Cardiac fibroblast (primary cell): ENCODE measurements at regions not wholly inside any gene's neighbourhood (a gene's known extent, or its start where the extent isn't known, plus 50 kb on each side); places are given as distances from the start of the nearest gene placed in this dataset.

Source experiments
- DNase-seq, 2 donors: peaks; one replicate each; pipeline versions ENCODE4 v3.0.0 to v3.0.0-alpha.2; 2010; ENCODE audit warnings: low read depth in 2 of 2
- H3K4me3 ChIP-seq, 2 donors: replicated peaks in 1 of 2; 1 replicate in 1 of 2; 2 replicates in 1 of 2; pipeline ENCODE4 v1.5.1; 2011; ENCODE audit warnings: low read depth in 2 of 2, low read length in 2 of 2, mild to moderate bottlenecking in 2 of 2, moderate library complexity in 1 of 2
- CTCF ChIP-seq: IDR thresholded peaks from one replicate; pipeline ENCODE4 v1.5.1; 2011; ENCODE audit warnings: low read depth, mild to moderate bottlenecking, low read length, inconsistent platforms

GRCh38 chr2:146879882-146880281 lies 964.9 kb upstream of the ACVR2A start:
- DNase-seq, result peak in 1 of 2 donors; percentile 18
- TF ChIP-seq CTCF, result no peak
- no peak overlapping the region for H3K4me3 ChIP-seq

DNA sequence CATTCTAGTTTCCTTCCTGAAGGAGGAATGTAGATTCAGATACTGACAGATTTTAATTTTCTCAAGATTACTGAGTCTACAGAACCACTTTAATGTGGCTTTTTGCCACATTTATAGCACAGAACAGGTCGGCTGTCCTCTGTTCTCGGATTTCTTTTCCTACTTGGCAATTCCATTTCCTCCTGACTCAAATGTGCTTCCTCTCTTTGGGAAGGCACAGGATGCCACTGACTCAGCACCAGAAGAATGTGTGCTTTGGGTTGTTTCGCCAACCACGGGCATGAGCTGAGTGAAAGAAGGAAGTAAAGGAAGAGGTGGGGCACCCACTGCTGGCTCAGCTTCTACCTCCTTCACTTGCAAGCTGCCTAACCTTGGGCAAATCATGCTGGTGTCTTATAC lies 970.6 kb upstream of the ACVR2A start:
- TF ChIP-seq CTCF, result no peak
- DNase-seq, result peak; percentile 65 to 77
- no peak overlapping the region for H3K4me3 ChIP-seq

GRCh38 chr2:146873646-146874259 lies 971.1 kb upstream of the ACVR2A start:
- DNase-seq, result no peak
- H3K4me3 ChIP-seq, result no peak overlapping the region
- no peak for TF ChIP-seq CTCF

GRCh38 chr2:146873056-146873455 lies 971.8 kb upstream of the ACVR2A start:
- no peak overlapping the region for H3K4me3 ChIP-seq
- no peak for DNase-seq
- no peak for TF ChIP-seq CTCF

DNA sequence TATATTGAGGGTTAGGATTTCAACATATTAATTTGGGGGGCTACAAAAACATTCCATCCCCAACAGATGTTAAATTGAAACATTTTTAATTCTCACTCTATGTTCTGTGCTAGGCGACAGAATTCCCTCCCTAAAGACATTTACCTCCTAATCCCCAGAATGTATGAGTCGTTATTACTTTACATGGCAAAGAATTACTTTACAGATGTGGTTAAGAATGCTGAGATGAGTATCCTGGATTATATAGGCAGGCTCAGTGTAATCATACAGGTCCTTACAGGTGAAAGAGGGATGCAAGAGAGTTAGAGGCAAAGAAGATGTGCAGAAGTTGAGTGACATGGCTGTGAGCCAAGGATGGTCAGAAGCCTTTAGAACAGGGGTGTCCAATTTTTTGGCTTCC lies 974.1 kb upstream of the ACVR2A start:
- DNase-seq, result no peak
- TF ChIP-seq CTCF, result no peak
- no peak overlapping the region for H3K4me3 ChIP-seq

DNA sequence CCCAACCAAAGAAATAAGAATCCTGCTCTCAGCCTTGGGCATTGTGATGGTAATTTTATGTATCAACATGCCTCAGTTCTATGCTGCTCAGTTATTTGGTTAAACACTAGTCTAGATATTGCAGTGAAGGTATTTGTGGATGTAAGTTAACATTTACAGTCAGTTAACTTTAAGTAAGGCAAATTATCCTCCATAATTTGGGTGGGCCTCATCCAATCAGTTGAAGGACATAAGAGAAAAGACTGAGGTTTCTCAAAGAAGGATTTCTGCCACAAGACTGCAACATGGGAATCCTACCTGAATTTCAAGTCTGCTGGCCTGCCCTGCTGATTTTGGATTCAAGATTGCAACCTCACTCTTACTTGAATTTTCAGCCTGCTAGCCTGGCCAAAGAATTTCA lies 975.5 kb upstream of the ACVR2A start:
- no peak for DNase-seq
- no peak overlapping the region for H3K4me3 ChIP-seq
- no peak for TF ChIP-seq CTCF

DNA sequence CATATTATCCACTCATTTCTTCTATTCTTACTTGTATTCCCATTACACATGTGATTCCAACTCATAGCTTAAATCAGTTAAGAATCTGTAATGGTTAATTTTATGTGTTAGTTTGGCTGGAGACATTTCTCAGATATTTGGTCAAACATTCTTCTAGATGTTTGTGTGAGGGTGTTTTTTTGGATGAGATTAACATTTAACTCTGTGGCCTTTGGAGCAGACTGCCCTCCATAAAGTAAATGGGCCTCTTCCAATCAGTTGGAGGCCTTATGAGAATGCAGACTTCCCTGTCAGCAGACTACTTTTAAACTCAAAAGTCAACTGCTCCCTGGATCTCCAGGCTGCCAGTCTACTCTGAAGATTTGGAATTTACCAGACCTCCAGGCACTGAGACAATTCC lies 976.8 kb upstream of the ACVR2A start:
- TF ChIP-seq CTCF, result no peak
- no peak overlapping the region for H3K4me3 ChIP-seq
- no peak for DNase-seq
